Heart right ventricle (tissue), 16 donors: ENCODE measurements at regions not wholly inside any gene's neighbourhood (a gene's known extent, or its start where the extent isn't known, plus 50 kb on each side); places are given as distances from the start of the nearest gene placed in this dataset.

Experiments used
- ATAC-seq, 8 donors: fragments of 200-7000 bp; cut with Tn5 transposase; one replicate each; pipeline ENCODE4 v1.9.1; 2020; ENCODE audit warnings: mild to moderate bottlenecking in 8 of 8, moderate library complexity in 8 of 8, moderate number of reproducible peaks in 1 of 8
- DNase-seq, 2 donors: peaks; one replicate each; pipeline ENCODE4 v3.0.0-alpha.2; 2020
- H3K27ac ChIP-seq, 10 donors: fragments of 200-600 bp; sonication (generic) in 2 of 10; one replicate each; pipeline versions ENCODE4 v1.5.0 to v1.8.0; 2020 to 2022; ENCODE audit warnings: mild to moderate bottlenecking in 3 of 10
- H3K27me3 ChIP-seq, 7 donors: fragments of 200-600 bp; one replicate each; pipeline ENCODE4 v1.8.0; 2021 to 2022; ENCODE audit warnings: mild to moderate bottlenecking in 2 of 7
- H3K36me3 ChIP-seq, 9 donors: fragments of 200-600 bp; sonication (generic) in 1 of 9; one replicate each; pipeline versions ENCODE4 v1.5.0 to v1.8.0; 2020 to 2022; ENCODE audit warnings: mild to moderate bottlenecking in 2 of 9
- H3K4me1 ChIP-seq, 9 donors: fragments of 200-600 bp; sonication (generic) in 1 of 9; one replicate each; pipeline versions ENCODE4 v1.5.0 to v1.8.0; 2020 to 2022; ENCODE audit warnings: mild to moderate bottlenecking in 4 of 9
- H3K4me3 ChIP-seq, 10 donors: fragments of 200-600 bp; sonication (generic) in 2 of 10; one replicate each; pipeline versions ENCODE4 v1.5.0 to v1.8.0; 2020 to 2022; ENCODE audit warnings: mild to moderate bottlenecking in 7 of 10, moderate library complexity in 2 of 10
- H3K9me3 ChIP-seq, 11 donors: fragments of 200-600 bp in 10 of 11; sonication (generic) in 2 of 11; one replicate each; pipeline versions ENCODE4 v1.5.0 to v1.8.0; 2013 to 2022; ENCODE audit warnings: mild to moderate bottlenecking in 2 of 11, control low read depth in 1 of 11, moderate library complexity in 1 of 11
- WGBS, 2 donors: extraction: QIAGEN DNeasy Blood & Tissue Kit; methylation state at CpG; one replicate each; pipeline ENCODE4 v1.1.7; 2013; ENCODE audit warnings: inconsistent platforms in 1 of 2; 5-methylcytosine and 5-hydroxymethylcytosine counted together
- intact Hi-C, 10 donors: fragments of 100-400 bp; cut with DNase I; formaldehyde crosslinking; loops; one replicate each; pipeline versions ENCODE4 v1.11.1 to v1.14.2; 2022
- TF ChIP-seq, protein P1 (sequence below), 9 donors: fragments of 200-600 bp; sonication (generic) in 2 of 9; IDR thresholded peaks; one replicate each; pipeline versions ENCODE4 v1.5.0 to v1.8.0; 2021 to 2022; ENCODE audit warnings: antibody characterized with exemption in 9 of 9, mild to moderate bottlenecking in 5 of 9, moderate library complexity in 1 of 9
- donor health status: Arrhythmogenic right ventricular cardiomyopathy.
- donor health status: ischemic (EF 13 %, LVEDD 7.1; RV severe dilation, severe dysfunction).
- donor health status: healthy with polysubstance abuse.
- donor health status: DM: no; HTN: yes; CAD: no.
- donor health status: DM: no; HTN: no; CAD: no.
- donor health status: ischemic (EF 25% LVEDD 6.9; RV normal size, moderate dysfunction).
- donor health status: ischemic (EF 25% LVEDD 5.7; RV mildly dilated, moderate dysfunction).
- donor health status: healthy.
- donor health status: DM: yes; HTN: yes; CAD: no.
- donor health status: Ischemic cardiomyopathy.
- donor health status: ischemic (EF 35%, LVEDD 5.7; RV mildly dilated, moderate dysfunction).
- donor health status: nonischemic (EF 11% LVEDD 7.7; RV severe dilation, severe dysfunction).
- donor health status: DM: yes; HTN: yes; CAD: no.
- donor health status: PGD.
- donor health status: ischemic (EF 29% LVEDD 5.4; RV normal size, mild dysfunction).
- donor health status: nonischemic (EF 23%, LVEDD 6.1; RV moderate dilation, normal function).

DNA sequence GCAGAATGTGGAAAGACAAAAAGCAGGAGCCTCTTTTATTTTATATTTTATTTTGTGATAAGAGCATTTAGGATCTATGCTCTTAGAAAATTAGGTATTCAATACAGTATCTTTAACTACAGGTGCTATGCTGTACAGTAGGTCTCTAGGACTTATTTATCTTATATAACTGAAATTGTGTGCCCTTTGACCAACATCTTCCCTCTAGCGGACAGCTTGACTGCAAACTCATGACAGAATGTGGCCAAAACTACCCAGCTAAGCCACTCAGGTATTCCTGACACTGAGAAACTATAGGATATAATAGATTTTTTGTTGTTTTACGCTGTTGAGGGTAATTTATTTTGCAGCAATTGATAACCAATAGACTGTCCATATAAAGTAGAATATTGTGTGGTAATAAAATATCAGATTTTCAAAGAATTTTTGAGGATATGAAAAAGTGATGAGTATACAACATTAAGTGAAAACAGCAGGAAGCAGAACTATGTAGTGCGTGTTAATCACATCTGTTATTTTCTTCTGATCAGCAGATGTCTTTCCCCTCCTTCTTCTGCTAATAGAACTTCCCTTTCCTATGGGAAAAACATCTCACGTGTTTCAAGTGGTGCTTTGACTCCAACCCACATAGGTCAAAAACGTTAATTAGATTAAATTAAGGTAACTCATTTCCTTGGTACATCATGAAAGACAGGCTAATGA lies 69.9 kb upstream of the SELENOP start:
- TF ChIP-seq, protein P1, sequence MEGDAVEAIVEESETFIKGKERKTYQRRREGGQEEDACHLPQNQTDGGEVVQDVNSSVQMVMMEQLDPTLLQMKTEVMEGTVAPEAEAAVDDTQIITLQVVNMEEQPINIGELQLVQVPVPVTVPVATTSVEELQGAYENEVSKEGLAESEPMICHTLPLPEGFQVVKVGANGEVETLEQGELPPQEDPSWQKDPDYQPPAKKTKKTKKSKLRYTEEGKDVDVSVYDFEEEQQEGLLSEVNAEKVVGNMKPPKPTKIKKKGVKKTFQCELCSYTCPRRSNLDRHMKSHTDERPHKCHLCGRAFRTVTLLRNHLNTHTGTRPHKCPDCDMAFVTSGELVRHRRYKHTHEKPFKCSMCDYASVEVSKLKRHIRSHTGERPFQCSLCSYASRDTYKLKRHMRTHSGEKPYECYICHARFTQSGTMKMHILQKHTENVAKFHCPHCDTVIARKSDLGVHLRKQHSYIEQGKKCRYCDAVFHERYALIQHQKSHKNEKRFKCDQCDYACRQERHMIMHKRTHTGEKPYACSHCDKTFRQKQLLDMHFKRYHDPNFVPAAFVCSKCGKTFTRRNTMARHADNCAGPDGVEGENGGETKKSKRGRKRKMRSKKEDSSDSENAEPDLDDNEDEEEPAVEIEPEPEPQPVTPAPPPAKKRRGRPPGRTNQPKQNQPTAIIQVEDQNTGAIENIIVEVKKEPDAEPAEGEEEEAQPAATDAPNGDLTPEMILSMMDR (IDR thresholded peaks at IDR 0.05): no peak
- Histone ChIP-seq H3K27ac (peak overlapping the region in 3 of 10 donors; percentile 29 to 72 (median 41)), H3K36me3 (no peaks in the 10 kb centered on the region), H3K9me3 (no peaks in the 10 kb centered on the region), H3K4me1 (peaks cover 0 to 9% (median 0%) of the 10 kb centered on the region in 9 donors), H3K27me3 (no peaks in the 10 kb centered on the region), H3K4me3 (no peak overlapping the region)
- intact Hi-C loops: loop anchor here in 8 of 10 donors (10.0 kb wide), 6 partner anchors 77 to 1027 kb away; no protein-coding TSS in a partner anchor
- 64 to 72% methylated on average over 5 of the region's 5 CpGs for WGBS, 2 donors
- ATAC-seq (peak in 7 of 8 donors; percentile 46 to 71 (median 59)), DNase-seq (no peak)

DNA sequence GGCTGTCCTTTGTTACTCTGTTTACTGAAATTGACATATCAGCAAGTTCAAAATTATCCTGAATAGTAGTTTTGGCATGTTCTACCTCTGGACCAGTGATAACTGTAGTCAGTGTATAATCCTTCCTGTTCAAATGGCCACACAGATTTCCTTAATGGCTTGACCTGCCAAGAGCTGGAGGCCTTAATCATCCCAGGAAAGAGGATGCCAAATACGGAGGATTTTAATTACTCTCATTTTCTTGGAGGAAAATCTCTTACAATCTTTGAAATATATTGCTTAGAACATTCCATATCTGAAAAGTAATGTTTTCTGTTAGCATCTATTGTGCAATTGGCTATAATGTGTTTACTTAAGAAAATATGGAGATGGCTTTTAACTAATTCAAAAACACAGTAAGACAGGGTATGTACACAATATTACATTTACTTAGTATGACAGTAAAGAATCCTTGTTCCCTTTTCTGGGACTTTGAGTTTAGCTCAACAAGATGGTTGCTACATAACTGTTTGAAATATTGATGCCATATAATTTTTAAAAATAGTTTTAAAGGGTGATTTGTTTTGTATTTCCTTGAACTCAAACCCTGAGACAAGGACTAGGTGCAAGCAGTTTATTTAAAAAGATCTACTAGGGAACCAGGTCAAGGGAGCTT lies 68.9 kb upstream of the SELENOP start:
- Histone ChIP-seq H3K4me3 (no peak overlapping the region), H3K27ac (peak overlapping the region in 2 of 10 donors; percentile 29 to 72), H3K27me3 (no peaks in the 10 kb centered on the region), H3K4me1 (peaks cover 0 to 19% (median 0%) of the 10 kb centered on the region in 9 donors), H3K9me3 (no peaks in the 10 kb centered on the region), H3K36me3 (no peaks in the 10 kb centered on the region)
- no peak for DNase-seq
- WGBS, 2 donors: 53 to 62% methylated on average over 1 of the region's 1 CpG
- intact Hi-C loops: loop anchor here in 8 of 10 donors (10.0 kb wide), 6 partner anchors 76 to 1026 kb away; no protein-coding TSS in a partner anchor
- TF ChIP-seq, protein P1 (IDR thresholded peaks at IDR 0.05): no peak
- no peak for ATAC-seq

DNA sequence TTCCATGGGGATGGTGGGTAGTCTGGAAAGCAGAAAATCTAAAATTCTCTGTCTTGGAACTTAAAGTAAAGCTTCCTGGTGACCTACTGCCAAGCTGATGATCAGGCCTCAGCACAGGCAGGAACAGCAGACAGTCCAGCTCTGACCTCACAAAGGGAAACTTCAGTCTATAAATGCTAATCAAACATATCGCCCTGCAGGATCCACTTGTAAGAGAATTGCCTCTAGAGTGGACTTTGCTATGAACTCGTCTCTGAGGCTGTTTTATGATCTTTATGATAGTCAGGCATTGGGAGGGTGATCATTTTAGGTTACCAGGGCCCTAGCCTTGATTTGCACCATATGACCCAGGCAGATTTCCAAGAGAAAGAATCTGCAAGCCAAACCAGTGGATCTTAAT lies 67.6 kb upstream of the SELENOP start:
- Histone ChIP-seq H3K9me3 (no peaks in the 10 kb centered on the region), H3K36me3 (no peaks in the 10 kb centered on the region), H3K27me3 (no peaks in the 10 kb centered on the region), H3K4me1 (peaks cover 0 to 23% (median 0%) of the 10 kb centered on the region in 9 donors), H3K4me3 (no peak overlapping the region), H3K27ac (no peak overlapping the region)
- intact Hi-C loops: loop anchor here in 1 of 10 donors (5.0 kb wide), 1 partner anchor 67 kb away; the partner anchor contains the start of gene SELENOP
- DNase-seq: no peak
- WGBS, 2 donors: 85 to 87% methylated on average over 2 of the region's 2 CpGs
- TF ChIP-seq, protein P1 (IDR thresholded peaks at IDR 0.05): no peak
- no peak for ATAC-seq

DNA sequence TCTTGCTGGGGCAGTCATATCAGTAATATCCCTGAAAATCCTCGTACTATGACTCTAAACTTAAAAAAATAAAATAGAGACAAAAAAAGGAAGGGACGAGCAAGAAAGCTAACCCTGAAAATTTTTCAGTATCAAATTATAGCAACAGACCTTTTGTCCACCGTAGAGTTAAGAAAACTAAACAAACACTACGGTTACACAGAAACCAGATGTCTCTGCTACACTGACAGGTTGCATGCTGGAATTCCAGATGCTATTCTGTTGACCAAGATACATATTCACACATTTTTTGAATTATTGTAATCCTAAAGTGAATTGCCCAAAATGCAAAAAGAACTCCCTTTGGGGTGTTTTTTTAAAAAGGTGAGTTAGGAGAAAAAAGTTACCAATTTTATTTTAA lies 66.9 kb upstream of the SELENOP start:
- Histone ChIP-seq H3K36me3 (no peaks in the 10 kb centered on the region), H3K4me1 (peaks cover 0 to 23% (median 0%) of the 10 kb centered on the region in 9 donors), H3K9me3 (no peaks in the 10 kb centered on the region), H3K27ac (no peak overlapping the region), H3K4me3 (no peak overlapping the region), H3K27me3 (no peaks in the 10 kb centered on the region)
- WGBS, 2 donors: 75 to 77% methylated on average over 4 of the region's 4 CpGs
- TF ChIP-seq, protein P1 (IDR thresholded peaks at IDR 0.05): no peak
- intact Hi-C loops: loop anchor here in 1 of 10 donors (5.0 kb wide), 1 partner anchor 66 kb away; the partner anchor contains the start of gene SELENOP
- ATAC-seq: no peak
- DNase-seq: no peak
